PFSK-1 (cell line): ENCODE measurements at regions not wholly inside any gene's neighbourhood (a gene's known extent, or its start where the extent isn't known, plus 50 kb on each side); places are given as distances from the start of the nearest gene placed in this dataset.

ENCODE experiments used
- FOXP2 ChIP-seq: optimal IDR thresholded peaks from 2 replicates; pipeline ENCODE3; 2011; ENCODE audit warnings: borderline replicate concordance, control low read depth, inconsistent platforms; ENCODE audit not compliant: insufficient read depth; ENCODE audit errors: extremely low read length, extremely low read depth
- POLR2AphosphoS5 ChIP-seq: IDR thresholded peaks from 2 replicates; pipeline ENCODE4 v1.6.1; 2012; ENCODE audit warnings: low read depth, mild to moderate bottlenecking, control low read depth, low read length, moderate library complexity
- REST ChIP-seq, 2 experiments: IDR thresholded peaks; 2 replicates each; pipeline versions ENCODE4 v1.6.1 to v1.8.0; 2011 to 2012; ENCODE audit warnings: low read depth in 2 of 2, low read length in 2 of 2, control low read depth in 1 of 2, inconsistent platforms in 1 of 2, mild to moderate bottlenecking in 1 of 2, moderate library complexity in 1 of 2; ENCODE audit not compliant: insufficient read depth in 1 of 2
- SIN3A ChIP-seq: IDR thresholded peaks from 2 replicates; pipeline ENCODE4 v1.6.1; 2012; ENCODE audit warnings: mild to moderate bottlenecking, low read length, moderate library complexity, borderline replicate concordance; ENCODE audit not compliant: insufficient read depth
- TAF1 ChIP-seq: IDR thresholded peaks from 2 replicates; pipeline ENCODE4 v1.6.1; 2012; ENCODE audit warnings: low read length, control low read depth, borderline replicate concordance; ENCODE audit not compliant: insufficient read depth

- TF ChIP-seq TAF1 (no peak), REST (IDR thresholded peaks at IDR 0.05; ENCODE audit: insufficient read depth in 1 of 2, low read depth in 2 of 2, low read length in 2 of 2) (no peak), FOXP2 (no peak), SIN3A (no peak), POLR2AphosphoS5 (no peak)
Observed at GRCh38 chr11:131248588-131248987, 121.8 kb upstream of the NTM start.

DNA sequence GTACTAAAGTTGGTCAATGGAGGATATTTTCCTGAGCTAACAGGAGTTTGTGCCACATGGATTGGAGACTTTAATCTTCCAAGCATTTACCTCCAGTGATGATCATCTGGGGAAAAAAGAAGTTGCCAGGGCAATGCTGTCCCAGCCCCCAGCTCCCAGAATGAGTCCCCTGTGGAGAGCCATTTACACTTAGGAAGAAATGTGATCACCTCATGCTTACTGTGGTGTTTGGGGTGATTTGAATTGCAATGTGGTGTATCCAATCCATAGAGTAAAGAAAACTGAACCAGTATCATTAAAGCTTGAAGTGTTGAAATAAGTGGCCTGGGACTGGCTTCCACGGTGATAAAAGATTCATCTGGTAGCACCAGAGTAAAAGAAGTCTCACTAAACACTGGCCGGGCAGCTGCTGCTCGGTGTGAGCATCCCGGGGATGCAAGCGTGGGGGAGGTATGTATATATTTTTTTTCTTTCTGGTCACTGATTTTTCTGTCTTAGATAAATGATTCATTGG is 117.2 kb upstream of the NTM start:
- no peak for TF ChIP-seq SIN3A
- TF ChIP-seq POLR2AphosphoS5 = no peak
- no peak for TF ChIP-seq TAF1
- no peak for TF ChIP-seq REST (IDR thresholded peaks at IDR 0.05; ENCODE audit: insufficient read depth in 1 of 2, low read depth in 2 of 2, low read length in 2 of 2)
- TF ChIP-seq FOXP2 = no peak

GRCh38 chr11:131253656-131254151 is 116.7 kb upstream of the NTM start:
- TF ChIP-seq FOXP2 = no peak
- TF ChIP-seq SIN3A = no peak
- no peak for TF ChIP-seq TAF1
- TF ChIP-seq POLR2AphosphoS5 = no peak
- TF ChIP-seq REST (IDR thresholded peaks at IDR 0.05; ENCODE audit: insufficient read depth in 1 of 2, low read depth in 2 of 2, low read length in 2 of 2) = no peak

DNA sequence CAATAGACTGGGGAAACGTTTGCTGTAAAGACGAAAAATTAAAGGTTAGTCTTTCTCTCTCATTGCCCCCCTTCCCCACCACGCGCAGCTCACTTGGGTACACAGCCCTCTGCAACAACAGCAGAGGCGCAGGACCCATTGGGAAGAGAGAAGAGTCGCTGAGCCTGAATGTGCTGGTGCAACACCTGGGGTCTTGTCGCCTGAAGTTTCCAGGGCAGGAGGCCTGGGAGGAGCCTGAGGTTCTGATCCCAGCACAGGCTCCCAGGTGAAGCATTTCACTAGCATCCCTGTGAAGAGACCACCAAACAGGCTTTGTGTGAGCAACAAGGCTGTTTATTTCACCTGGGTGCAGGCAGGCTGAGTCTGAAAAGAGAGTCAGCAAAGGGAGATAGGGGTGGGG is 116.2 kb upstream of the NTM start:
- TF ChIP-seq REST (IDR thresholded peaks at IDR 0.05; ENCODE audit: insufficient read depth in 1 of 2, low read depth in 2 of 2, low read length in 2 of 2) = no peak
- no peak for TF ChIP-seq FOXP2
- TF ChIP-seq TAF1 = no peak
- no peak for TF ChIP-seq SIN3A
- TF ChIP-seq POLR2AphosphoS5 = no peak

GRCh38 chr11:131274233-131274632 is 96.2 kb upstream of the NTM start:
- TF ChIP-seq REST (IDR thresholded peaks at IDR 0.05; ENCODE audit: insufficient read depth in 1 of 2, low read depth in 2 of 2, low read length in 2 of 2) (no peak), TAF1 (no peak), POLR2AphosphoS5 (no peak), FOXP2 (no peak), SIN3A (no peak)
